ENCODE measurements at regions not wholly inside any gene's neighbourhood (a gene's known extent, or its start where the extent isn't known, plus 50 kb on each side); places are given as distances from the start of the nearest gene placed in this dataset.

GRCh38 chr1:193372553-193372952 is 186.1 kb upstream of the B3GALT2 start:
- TF ChIP-seq EP300 (IDR thresholded peaks at IDR 0.05) (no peak), CTCF (IDR thresholded peaks at IDR 0.05) (no peak), POLR2A (IDR thresholded peaks at IDR 0.05) (no peak)
